ENCODE measurements at regions not wholly inside any gene's neighbourhood (a gene's known extent, or its start where the extent isn't known, plus 50 kb on each side); places are given as distances from the start of the nearest gene placed in this dataset.

DNA sequence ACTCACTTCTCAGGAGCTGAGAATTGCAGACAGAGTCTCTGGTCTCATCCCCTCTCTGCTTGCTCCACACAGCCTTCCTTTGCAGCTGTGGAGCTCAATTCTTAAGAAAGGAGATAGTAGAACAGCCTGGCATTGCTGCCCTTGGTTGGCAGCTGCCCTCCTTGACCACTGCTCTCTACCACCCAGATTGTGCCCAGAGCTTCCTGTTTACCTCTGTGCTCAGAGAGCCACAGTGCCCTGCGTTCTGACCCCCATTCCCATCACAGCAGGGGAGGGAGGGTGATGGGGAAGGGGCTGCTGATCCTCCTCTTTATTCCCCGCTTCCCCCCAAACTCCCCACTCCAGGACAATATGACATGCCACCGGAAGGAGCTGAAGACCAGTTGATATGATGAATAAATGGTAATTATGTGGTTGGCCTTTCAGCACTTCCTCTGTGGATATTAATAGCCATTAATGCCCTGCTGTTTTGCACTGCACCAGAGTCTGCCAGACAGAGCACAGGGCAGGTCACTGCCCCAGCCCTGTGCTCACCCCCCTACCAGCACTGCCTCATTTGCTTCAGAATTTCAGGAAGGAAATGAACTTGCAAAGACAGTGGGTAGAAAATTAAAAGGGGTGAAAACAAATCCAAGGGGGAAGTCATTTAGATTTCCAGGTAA, 426.8 kb upstream of the CADM1 start:
- no peak for TF ChIP-seq POLR2AphosphoS5 (IDR thresholded peaks at IDR 0.05)
- TF ChIP-seq, protein P1, sequence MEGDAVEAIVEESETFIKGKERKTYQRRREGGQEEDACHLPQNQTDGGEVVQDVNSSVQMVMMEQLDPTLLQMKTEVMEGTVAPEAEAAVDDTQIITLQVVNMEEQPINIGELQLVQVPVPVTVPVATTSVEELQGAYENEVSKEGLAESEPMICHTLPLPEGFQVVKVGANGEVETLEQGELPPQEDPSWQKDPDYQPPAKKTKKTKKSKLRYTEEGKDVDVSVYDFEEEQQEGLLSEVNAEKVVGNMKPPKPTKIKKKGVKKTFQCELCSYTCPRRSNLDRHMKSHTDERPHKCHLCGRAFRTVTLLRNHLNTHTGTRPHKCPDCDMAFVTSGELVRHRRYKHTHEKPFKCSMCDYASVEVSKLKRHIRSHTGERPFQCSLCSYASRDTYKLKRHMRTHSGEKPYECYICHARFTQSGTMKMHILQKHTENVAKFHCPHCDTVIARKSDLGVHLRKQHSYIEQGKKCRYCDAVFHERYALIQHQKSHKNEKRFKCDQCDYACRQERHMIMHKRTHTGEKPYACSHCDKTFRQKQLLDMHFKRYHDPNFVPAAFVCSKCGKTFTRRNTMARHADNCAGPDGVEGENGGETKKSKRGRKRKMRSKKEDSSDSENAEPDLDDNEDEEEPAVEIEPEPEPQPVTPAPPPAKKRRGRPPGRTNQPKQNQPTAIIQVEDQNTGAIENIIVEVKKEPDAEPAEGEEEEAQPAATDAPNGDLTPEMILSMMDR (IDR thresholded peaks at IDR 0.05), result no peak
